ENCODE measurements at regions not wholly inside any gene's neighbourhood (a gene's known extent, or its start where the extent isn't known, plus 50 kb on each side); places are given as distances from the start of the nearest gene placed in this dataset.
A peak's percentile ranks its signal among the peaks of the same experiment; 100 is the strongest.

DNA sequence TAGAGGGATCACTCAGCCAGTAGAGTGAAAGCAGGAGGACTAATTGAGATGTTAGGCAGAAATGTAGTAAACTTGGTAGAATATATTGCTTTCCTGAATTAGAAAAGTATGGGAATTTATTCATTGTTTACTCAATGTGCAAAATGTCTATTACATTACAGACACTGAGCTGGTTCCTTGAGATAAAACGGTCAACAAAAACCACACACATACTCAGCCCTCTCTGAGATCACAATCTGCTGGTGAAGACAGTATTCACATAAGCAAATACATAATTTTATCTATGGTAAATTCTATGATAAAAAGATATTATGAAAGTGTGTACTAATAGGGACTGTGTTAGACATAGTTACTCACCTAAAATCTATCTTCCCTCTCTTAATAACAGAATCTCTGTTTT, 833.5 kb downstream of the KCNA4 start:
- Mint-ChIP-seq H3K36me3 (ENCODE audit: insufficient read depth, unreplicated experiment) (no peaks in the 10 kb centered on the region), H3K27ac (ENCODE audit: unreplicated experiment) (no peak overlapping the region), H3K4me1 (ENCODE audit: low read depth, unreplicated experiment) (no peaks in the 10 kb centered on the region), H3K27me3 (ENCODE audit: unreplicated experiment) (no peaks in the 10 kb centered on the region), H3K4me3 (ENCODE audit: low read depth, unreplicated experiment) (no peak overlapping the region), H3K9me3 (ENCODE audit: low read depth, unreplicated experiment) (no peaks in the 10 kb centered on the region)
- CTCF ChIA-PET: no interaction called here
- no TSS peak for BruUV-seq (replicated peaks)
- no peak for DNase-seq
- intact Hi-C loops (cut with micrococcal nuclease; ENCODE audit: unreplicated experiment): no loop called here
- no peak for TF ChIP-seq CTCF (IDR thresholded peaks at IDR 0.05; ENCODE audit: unreplicated experiment)

DNA sequence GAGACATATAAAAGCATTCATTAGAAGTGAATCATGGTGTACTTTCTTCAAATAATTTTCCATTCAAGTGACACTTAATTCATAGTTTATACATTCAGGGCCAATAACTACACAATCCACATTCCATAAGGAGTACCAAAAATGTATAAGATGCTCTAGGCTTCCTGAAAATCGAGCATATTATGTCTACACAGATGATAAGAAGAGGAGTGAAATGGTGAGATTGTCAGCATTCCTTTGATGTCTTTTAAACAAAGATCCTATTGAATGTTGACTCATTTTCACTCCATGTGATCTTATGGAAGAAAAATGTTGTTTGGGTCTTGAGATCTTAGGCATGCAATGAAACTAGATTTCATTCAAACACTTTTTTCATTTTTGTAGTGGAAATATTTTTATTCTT, 843.2 kb downstream of the KCNA4 start:
- no TSS peak for BruUV-seq (replicated peaks)
- no peak for DNase-seq
- Mint-ChIP-seq H3K27ac (ENCODE audit: unreplicated experiment) (peak overlapping the region; percentile 61), H3K27me3 (ENCODE audit: unreplicated experiment) (no peaks in the 10 kb centered on the region), H3K9me3 (ENCODE audit: low read depth, unreplicated experiment) (no peaks in the 10 kb centered on the region), H3K4me1 (ENCODE audit: low read depth, unreplicated experiment) (peaks cover 24% of the 10 kb centered on the region), H3K4me3 (ENCODE audit: low read depth, unreplicated experiment) (no peak overlapping the region), H3K36me3 (ENCODE audit: insufficient read depth, unreplicated experiment) (no peaks in the 10 kb centered on the region)
- CTCF ChIA-PET: no interaction called here
- no peak for TF ChIP-seq CTCF (IDR thresholded peaks at IDR 0.05; ENCODE audit: unreplicated experiment)
- intact Hi-C loops (cut with micrococcal nuclease; ENCODE audit: unreplicated experiment): loop anchor here (5.0 kb wide), 1 partner anchor 159 kb away; no protein-coding TSS in a partner anchor

- no peak for DNase-seq
- intact Hi-C loops (cut with micrococcal nuclease; ENCODE audit: unreplicated experiment): loop anchor here (5.0 kb wide), 1 partner anchor 161 kb away; no protein-coding TSS in a partner anchor
- no TSS peak for BruUV-seq (replicated peaks)
These were observed 845.4 kb downstream of the KCNA4 start for GRCh38 chr11:29171360-29171950.

DNA sequence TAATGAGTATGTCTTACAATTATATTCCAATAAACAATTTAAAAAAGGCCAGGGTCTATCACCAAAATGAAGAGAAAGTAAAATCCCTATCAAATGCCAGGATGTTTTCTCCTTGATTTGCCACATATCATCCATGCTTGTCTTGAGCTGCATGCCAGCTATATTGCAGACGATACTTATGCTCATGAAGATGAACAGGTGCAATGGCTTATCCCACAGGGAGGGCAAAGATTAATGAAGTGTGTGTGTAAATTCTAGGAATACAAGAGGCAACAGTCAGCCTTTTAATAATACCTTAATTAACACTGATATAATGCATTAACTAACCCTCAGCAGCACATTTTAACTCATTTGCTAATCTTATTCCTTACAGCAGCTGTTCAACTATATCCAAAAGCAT, 850.5 kb downstream of the KCNA4 start:
- CTCF ChIA-PET: no interaction called here
- no peaks in the 10 kb centered on the region for H3K27me3 Mint-ChIP-seq (ENCODE audit: unreplicated experiment)
- H3K4me3 Mint-ChIP-seq (ENCODE audit: low read depth, unreplicated experiment): no peak overlapping the region
- H3K4me1 Mint-ChIP-seq (ENCODE audit: low read depth, unreplicated experiment): peaks cover 6% of the 10 kb centered on the region
- H3K9me3 Mint-ChIP-seq (ENCODE audit: low read depth, unreplicated experiment): no peaks in the 10 kb centered on the region
- H3K27ac Mint-ChIP-seq (ENCODE audit: unreplicated experiment): no peak overlapping the region
- no peak for DNase-seq
- H3K36me3 Mint-ChIP-seq (ENCODE audit: insufficient read depth, unreplicated experiment): no peaks in the 10 kb centered on the region
- intact Hi-C loops (cut with micrococcal nuclease; ENCODE audit: unreplicated experiment): no loop called here
- no TSS peak for BruUV-seq (replicated peaks)
- TF ChIP-seq CTCF (IDR thresholded peaks at IDR 0.05; ENCODE audit: unreplicated experiment): no peak

More at GRCh38 chr11:29171360-29171950, 845.4 kb downstream of the KCNA4 start:
- no peak overlapping the region for H3K4me3 Mint-ChIP-seq (ENCODE audit: low read depth, unreplicated experiment)
- H3K9me3 Mint-ChIP-seq (ENCODE audit: low read depth, unreplicated experiment): no peaks in the 10 kb centered on the region
- peaks cover 24% of the 10 kb centered on the region for H3K4me1 Mint-ChIP-seq (ENCODE audit: low read depth, unreplicated experiment)
- H3K27me3 Mint-ChIP-seq (ENCODE audit: unreplicated experiment): no peaks in the 10 kb centered on the region
- H3K36me3 Mint-ChIP-seq (ENCODE audit: insufficient read depth, unreplicated experiment): no peaks in the 10 kb centered on the region
- H3K27ac Mint-ChIP-seq (ENCODE audit: unreplicated experiment): no peak overlapping the region
- CTCF ChIA-PET: no interaction called here
- TF ChIP-seq CTCF (IDR thresholded peaks at IDR 0.05; ENCODE audit: unreplicated experiment): no peak

Data from Calu3 (cell line).